GM19467 (cell line): ENCODE measurements at regions not wholly inside any gene's neighbourhood (a gene's known extent, or its start where the extent isn't known, plus 50 kb on each side); places are given as distances from the start of the nearest gene placed in this dataset.
"Not testable (repeated sequence)": the region's sequence is repeated elsewhere in the genome, so short reads cannot be mapped to it uniquely, and the experiment has no call there.

Experiments used
- ATAC-seq: cut with Tn5 transposase; IDR thresholded peaks from one replicate; pipeline ENCODE4 v1.9.1; 2021; ENCODE audit warnings: mild to moderate bottlenecking, moderate library complexity; ENCODE audit not compliant: unreplicated experiment

- ATAC-seq = no peak
These were observed 878.9 kb downstream of the TYW1 start for GRCh38 chr7:67875558-67875957.

GRCh38 chr7:67878808-67879207, 882.2 kb downstream of the TYW1 start:
- no peak for ATAC-seq

GRCh38 chr7:67882843-67883242, 886.2 kb downstream of the TYW1 start:
- ATAC-seq = no peak

DNA sequence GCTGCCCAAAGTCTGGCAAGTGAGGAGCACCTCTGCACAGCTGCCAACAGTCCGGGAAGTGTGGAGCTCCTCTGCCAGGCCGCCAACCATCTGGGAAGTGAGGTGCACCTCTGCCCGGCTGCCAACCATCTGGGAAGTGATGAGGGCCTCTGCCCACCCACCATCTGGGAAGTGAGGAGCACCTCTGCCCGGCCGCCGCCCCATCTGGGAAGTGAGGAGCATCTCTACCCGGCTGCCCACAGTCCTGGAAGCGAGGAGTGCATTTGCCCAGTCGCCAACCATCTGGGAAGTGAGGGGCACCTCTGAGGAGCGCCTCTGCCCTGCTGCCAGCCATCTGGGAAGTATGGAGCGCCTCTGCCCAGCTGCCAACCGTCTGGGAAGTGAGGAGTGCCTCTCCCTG, 893.7 kb downstream of the TYW1 start:
- no peak for ATAC-seq

GRCh38 chr7:67894746-67895145, 898.1 kb downstream of the TYW1 start:
- ATAC-seq = no peak

DNA sequence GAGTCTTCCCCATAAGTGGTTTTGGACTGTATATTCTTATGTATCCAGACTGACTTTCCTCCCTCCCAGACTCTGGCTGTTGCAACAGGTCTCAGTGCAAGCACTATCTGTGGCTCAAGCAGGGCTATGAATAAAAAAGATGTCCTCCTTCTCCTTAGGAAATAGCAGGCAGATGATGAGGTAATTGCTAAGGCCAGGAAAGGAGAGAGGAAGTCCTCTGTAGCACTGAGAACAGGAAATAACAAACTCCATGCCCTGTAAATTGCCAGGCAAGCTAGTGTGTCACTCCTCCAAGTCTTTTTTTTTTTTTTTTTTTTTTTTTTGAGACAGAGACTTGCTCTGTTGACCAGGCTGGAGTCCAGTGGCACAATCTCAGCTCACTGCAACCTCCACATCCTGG, 900.1 kb downstream of the TYW1 start:
- ATAC-seq = no peak

DNA sequence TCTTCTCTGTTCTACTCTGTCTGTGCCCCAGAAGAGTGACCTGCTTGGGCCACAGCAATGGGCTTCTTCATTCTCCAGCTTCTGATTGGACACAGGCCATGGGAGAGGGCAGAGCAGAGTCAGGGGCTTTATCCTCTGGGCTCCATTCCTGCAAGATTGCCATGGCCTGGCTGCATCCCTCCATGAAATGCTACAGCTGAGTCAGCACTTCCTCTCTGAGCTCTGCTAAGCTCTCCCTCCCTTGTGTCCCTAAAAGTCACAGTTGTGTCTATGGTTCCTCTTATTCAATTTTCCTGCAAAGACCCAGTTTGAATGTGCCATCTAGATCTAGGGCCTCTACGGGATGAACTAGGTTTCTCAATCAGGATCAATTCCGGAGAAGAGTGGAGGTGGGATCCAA, 903.8 kb downstream of the TYW1 start:
- ATAC-seq = no peak

DNA sequence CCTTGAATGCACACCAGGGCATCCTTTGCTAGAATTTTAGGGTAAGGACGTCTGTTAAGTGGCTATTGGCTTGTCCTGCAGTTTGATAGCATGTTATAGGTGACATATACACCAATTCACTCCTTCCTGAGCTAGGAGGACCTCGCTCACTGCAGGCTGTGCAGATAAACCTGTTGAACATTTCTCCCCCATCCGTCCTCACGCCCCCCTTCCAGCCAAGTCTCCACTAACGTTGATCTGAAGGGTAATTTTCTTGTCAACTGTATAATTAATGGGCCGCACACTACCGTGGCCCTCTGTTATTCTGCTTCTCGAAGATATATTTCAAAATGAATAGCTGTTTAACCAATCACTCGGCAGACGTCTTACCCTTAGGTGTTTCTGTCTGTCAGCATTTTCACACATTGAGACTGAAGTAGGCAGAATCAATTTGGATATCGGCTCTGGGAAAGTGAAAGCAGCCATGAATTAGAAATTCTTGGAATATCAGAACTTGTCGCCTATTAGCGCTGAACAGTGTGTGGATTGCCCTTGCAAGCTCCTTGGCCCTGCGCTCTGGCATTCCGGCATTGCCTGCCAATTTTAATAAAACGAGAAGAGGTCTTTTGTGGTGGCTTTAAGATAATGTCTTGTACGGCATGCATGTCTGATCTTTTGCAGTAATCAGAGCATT, 905.3 kb downstream of the TYW1 start:
- ATAC-seq = no peak

GRCh38 chr7:67907792-67908191, 911.2 kb downstream of the TYW1 start:
- ATAC-seq = no peak

DNA sequence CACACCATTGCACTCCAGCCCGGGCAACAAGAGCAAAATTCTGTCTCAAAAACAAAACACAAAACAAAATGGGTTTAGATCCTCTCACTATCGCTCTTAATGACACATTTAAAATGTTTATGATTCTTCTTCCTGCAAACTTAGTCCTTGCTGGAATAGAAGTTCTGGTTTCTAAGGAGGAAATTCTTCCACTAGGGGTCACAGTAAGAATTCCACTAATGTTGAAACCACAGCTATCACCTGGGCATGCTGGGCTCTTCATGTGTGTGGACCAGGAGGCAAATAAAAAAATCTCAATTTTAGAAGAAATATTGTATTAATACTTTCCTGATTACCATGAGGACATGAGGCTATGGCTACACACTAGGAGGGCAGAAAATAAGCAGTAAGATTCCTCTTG, 915.8 kb downstream of the TYW1 start:
- ATAC-seq = no peak

DNA sequence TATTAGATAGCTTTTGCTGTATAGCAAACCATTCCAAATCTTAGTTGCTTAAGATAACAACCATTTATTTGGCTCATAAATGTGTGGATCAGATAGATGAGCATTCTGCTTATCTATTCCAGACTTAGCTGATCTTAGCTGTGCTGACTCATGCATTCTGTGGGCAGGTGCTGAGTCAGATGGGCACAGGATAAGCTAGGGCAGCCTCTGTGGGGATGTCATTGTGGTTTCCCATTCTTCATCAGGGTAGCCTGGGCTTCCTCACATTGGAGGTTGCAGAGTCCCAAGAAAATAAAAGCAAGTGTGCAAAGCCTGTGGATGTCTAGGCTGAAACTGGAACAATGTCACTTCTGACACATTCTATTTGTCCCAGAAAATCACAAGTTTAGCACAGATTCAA, 917.0 kb downstream of the TYW1 start:
- ATAC-seq = no peak

GRCh38 chr7:67916111-67916510, 919.5 kb downstream of the TYW1 start:
- not testable (repeated sequence) for ATAC-seq

- no peak for ATAC-seq
These were observed 920.2 kb downstream of the TYW1 start for GRCh38 chr7:67916571-67917436.

DNA sequence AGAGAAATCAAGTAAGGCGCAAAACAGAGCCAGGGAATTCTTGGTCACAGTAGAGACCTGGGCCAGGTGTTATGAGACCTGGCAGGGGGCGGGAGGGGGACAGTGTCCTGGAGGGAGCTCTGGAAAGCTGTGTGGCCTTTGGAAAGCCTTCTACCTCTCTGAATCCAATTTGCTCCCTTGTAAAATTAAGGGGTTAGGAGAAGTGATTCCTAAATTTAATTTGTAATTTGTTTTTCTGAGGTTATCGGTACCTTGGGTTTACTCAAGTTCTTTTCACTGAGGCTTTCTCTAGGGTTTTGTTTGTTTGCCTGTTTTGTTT, 920.8 kb downstream of the TYW1 start:
- ATAC-seq = no peak

GRCh38 chr7:67918158-67918557, 921.5 kb downstream of the TYW1 start:
- no peak for ATAC-seq

DNA sequence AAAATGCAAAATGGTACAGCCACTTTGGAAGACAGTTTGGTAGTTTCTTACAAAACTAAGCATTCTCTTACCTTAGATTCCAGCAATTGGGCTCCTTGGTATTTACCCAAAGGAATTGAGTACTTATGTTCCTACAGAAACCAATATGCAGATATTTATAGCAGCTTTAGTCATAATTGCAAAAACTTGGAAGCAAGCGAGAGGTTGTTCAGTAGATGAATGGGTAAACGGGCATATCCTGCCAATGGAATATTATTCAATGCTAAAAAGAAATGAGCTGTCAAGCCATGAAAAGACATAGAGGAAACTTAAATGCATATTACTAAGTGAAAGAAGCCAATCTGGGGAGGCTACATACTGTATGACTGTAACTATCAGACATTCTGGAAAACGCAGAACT, 926.7 kb downstream of the TYW1 start:
- ATAC-seq = no peak

DNA sequence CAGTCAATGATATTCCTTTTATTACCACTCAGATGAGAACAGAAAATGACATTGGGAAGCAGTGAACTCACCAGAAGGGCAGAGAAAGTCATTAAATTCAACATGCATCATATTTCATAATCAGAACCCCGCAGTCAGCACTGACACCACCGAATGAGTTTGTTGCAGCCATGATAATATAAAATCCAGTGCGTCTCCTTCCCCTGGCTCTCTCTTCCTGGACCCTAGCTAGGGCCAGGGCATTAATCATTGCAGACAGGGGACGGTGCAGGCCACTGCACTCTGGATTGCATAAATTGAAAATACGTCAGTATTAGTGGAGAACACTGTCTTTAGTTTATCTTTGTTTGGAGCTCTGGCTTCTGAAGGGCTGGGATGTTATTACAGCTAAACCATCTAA, 931.5 kb downstream of the TYW1 start:
- ATAC-seq = no peak

DNA sequence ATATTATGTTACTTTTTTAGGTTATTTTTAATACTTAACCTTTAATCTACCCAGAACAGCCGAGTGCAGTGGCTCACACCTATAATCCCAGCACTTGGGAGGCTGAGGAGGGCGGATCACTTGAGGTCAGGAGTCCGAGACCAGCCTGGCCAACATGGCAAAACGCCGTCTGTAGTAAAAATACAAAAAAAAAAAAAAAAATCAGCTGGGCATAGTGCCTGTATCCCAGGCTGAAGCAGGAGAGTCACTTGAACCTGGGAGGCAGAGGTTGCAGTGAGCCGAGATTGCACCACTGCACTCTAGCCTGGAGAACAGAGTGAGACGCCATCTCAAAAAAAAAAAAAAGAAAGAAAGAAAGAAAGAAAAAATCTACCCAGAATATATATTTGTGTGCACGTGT, 939.8 kb downstream of the TYW1 start:
- not testable (repeated sequence) for ATAC-seq

GRCh38 chr7:67940400-67940799, 943.8 kb downstream of the TYW1 start:
- ATAC-seq = no peak

DNA sequence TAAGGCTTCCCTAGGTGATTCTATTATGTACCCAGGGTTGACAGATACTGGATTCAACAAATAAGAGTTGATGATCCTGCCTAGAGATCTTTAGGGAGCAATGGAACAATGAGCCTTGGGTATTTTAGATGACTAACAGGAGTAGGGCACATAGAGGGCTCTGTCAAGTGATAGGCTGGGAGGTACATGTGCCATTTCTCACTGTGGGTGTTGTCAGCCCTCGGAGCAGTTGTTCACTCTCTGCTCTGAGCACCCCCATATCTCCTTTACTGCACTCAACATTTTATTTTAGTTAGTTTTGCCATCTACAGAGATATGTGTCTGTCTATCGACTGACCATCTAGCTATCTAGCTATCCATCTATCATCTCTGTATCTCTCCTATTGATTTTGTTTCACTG, 950.6 kb downstream of the TYW1 start:
- ATAC-seq = no peak

- no peak for ATAC-seq
These were observed 951.0 kb downstream of the TYW1 start for GRCh38 chr7:67947646-67948045.

DNA sequence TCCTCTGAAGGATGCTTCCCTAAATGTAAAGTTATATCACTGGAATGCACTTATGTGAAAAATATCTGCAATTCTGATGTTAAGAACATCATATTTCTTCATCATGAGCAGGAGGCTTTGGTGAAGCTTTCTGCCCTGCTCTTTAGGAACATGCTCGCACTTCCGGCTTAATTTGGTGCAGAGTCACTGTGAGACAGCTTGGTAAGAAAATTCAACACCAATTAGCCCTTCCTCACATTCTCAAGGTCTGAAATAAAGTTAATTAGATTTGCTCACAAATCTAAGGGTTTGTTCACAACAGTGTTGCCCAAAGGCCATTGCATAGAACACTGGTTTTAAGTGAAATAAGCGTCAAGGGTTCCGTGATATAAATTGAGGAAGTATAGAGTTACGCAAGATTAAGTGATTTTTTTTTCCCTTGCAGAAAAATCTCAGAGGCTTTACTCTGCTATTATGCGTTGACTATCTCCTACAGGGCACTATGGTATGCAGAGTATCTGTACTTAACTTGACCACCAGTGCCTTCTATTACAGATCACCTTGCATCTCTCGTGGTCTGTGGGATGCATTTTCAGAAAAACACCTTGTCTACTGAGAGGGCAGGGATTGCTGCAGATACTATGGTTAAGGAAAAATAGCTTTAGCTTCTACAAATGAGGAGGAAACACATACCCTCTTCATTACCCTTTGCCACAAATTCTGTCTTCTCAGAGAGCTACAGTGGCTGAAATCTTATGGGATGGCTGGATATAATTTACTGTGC, 953.9 kb downstream of the TYW1 start:
- ATAC-seq = no peak
